ENCODE measurements at regions not wholly inside any gene's neighbourhood (a gene's known extent, or its start where the extent isn't known, plus 50 kb on each side); places are given as distances from the start of the nearest gene placed in this dataset.

DNA sequence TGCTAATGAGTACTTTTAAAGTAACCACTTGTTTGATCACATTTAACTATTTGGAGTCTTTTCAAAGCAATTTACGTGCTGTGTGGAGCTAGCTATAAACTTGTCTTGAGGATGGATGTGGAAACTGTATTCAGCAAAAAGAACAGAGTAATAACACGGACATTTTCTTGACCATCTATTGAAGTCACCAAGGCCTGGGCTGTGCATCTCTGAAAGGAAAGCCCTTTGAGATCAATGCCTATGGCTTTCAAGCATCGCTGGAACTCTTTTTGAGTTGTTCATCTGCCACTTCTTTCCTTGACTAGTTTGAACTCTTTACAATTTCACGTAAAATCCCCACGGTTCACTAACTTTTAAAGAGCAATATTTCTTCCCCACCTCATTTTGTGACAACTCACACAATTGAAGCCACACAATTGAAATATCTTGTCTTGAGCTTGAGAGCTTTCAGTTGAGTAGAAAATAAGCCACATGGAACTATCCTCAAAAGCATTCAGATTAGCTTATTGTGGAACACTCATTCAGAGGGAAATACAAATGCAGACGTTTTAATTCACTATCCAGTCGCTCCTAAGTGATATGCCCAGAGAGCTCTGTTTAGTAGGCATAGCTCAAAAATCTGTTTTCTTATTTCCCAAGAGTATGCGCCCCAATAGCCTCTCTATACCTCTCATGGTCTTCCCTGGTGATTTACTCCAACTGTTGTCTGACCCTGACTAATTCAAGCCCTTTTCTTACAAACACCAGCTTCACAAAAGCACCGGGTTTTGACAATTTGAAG is 134.9 kb upstream of the SLITRK2 start:
- TF ChIP-seq, protein P1, sequence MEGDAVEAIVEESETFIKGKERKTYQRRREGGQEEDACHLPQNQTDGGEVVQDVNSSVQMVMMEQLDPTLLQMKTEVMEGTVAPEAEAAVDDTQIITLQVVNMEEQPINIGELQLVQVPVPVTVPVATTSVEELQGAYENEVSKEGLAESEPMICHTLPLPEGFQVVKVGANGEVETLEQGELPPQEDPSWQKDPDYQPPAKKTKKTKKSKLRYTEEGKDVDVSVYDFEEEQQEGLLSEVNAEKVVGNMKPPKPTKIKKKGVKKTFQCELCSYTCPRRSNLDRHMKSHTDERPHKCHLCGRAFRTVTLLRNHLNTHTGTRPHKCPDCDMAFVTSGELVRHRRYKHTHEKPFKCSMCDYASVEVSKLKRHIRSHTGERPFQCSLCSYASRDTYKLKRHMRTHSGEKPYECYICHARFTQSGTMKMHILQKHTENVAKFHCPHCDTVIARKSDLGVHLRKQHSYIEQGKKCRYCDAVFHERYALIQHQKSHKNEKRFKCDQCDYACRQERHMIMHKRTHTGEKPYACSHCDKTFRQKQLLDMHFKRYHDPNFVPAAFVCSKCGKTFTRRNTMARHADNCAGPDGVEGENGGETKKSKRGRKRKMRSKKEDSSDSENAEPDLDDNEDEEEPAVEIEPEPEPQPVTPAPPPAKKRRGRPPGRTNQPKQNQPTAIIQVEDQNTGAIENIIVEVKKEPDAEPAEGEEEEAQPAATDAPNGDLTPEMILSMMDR (IDR thresholded peaks at IDR 0.05; ENCODE audit: borderline replicate concordance, extremely low read depth, low read length, poor library complexity, severe bottlenecking): no peak
- TF ChIP-seq EZH2 (IDR thresholded peaks at IDR 0.05; ENCODE audit: borderline replicate concordance, low read depth, low read length, severe bottlenecking): no peak

All from DND-41 (cell line).